Esophagus muscularis mucosa (tissue), 4 donors: ENCODE measurements at regions not wholly inside any gene's neighbourhood (a gene's known extent, or its start where the extent isn't known, plus 50 kb on each side); places are given as distances from the start of the nearest gene placed in this dataset.
"Not testable (repeated sequence)": the region's sequence is repeated elsewhere in the genome, so short reads cannot be mapped to it uniquely, and the experiment has no call there.

ENCODE experiments used
- DNase-seq: peaks from one replicate; pipeline ENCODE4 v3.0.0-alpha.2; 2017; ENCODE audit errors: extremely low spot score
- H3K27ac ChIP-seq, 4 donors: fragments of 200-600 bp; sonication (generic); replicated peaks in 1 of 4; 1 replicate in 3 of 4; 2 replicates in 1 of 4; pipeline ENCODE4 v1.5.1; 2016 to 2019; ENCODE audit warnings: mild to moderate bottlenecking in 1 of 4
- H3K27me3 ChIP-seq, 4 donors: fragments of 200-600 bp; sonication (generic); one replicate each; pipeline versions ENCODE4 v1.5.1 to v1.6.0; 2016 to 2019
- H3K36me3 ChIP-seq, 4 donors: fragments of 200-600 bp; sonication (generic); one replicate each; pipeline ENCODE4 v1.5.1; 2016 to 2019
- H3K4me1 ChIP-seq, 4 donors: fragments of 200-600 bp; sonication (generic); one replicate each; pipeline ENCODE4 v1.5.1; 2016 to 2019
- H3K4me3 ChIP-seq, 4 donors: fragments of 200-600 bp; sonication (generic); 1 replicate in 2 of 4; 2 replicates in 2 of 4; pipeline ENCODE4 v1.5.1; 2016 to 2019; ENCODE audit warnings: mild to moderate bottlenecking in 4 of 4, moderate library complexity in 1 of 4
- H3K9me3 ChIP-seq, 4 donors: fragments of 200-600 bp; sonication (generic); 1 replicate in 3 of 4; 2 replicates in 1 of 4; pipeline ENCODE4 v1.5.1; 2016 to 2019
- CTCF ChIP-seq, 3 experiments: fragments of 200-600 bp in 2 of 3; fragments of 450-650 bp in 1 of 3; sonication (generic) in 2 of 3; IDR thresholded peaks; one replicate each; pipeline ENCODE4 v1.5.1; 2017 to 2019; ENCODE audit warnings: antibody characterized with exemption in 3 of 3, mild to moderate bottlenecking in 2 of 3, moderate library complexity in 1 of 3
- EP300 ChIP-seq: sonication (generic); formaldehyde crosslinking; IDR thresholded peaks from one replicate; pipeline ENCODE4 v1.6.1; 2017; ENCODE audit warnings: antibody characterized with exemption
- POLR2A ChIP-seq: fragments of 450-650 bp; IDR thresholded peaks from one replicate; pipeline ENCODE4 v1.6.1; 2017; ENCODE audit warnings: antibody characterized with exemption, moderate library complexity, mild to moderate bottlenecking, low read depth
- POLR2AphosphoS5 ChIP-seq, 2 donors: sonication (generic); formaldehyde crosslinking; IDR thresholded peaks; one replicate each; pipeline ENCODE4 v1.6.1; 2017; ENCODE audit warnings: antibody characterized with exemption in 2 of 2
- WGBS: methylation state at CpG from one replicate; pipeline ENCODE4 v1.1.5; 2018; 5-methylcytosine and 5-hydroxymethylcytosine counted together
- intact Hi-C: fragments of 100-400 bp; cut with DNase I; formaldehyde crosslinking; loops from one replicate; pipeline ENCODE4 v1.15.1; 2023

DNA sequence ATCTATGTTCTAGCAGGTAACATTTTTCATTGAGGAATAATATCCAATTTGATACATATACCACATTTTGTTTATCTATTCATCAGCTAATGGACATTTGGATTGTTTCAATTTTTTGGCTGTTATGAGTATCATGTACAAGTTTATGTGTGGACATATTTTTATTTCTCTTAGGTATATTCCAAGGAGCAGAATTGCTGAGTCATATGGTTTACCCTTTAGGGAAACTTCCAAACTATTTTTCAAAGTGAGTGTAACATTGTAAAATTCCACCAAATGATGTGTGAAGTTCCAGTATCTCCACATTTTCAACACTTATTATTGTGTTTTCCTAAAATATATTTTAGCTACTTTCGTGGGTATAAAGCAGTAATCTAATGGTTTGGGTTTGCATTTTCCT lies 1789.9 kb downstream of the MRPL39 start:
- Histone ChIP-seq H3K4me1 (no peaks in the 10 kb centered on the region), H3K36me3 (no peaks in the 10 kb centered on the region), H3K27ac (no peak overlapping the region), H3K27me3 (no peaks in the 10 kb centered on the region), H3K9me3 (no peaks in the 10 kb centered on the region), H3K4me3 (no peak overlapping the region)
- TF ChIP-seq CTCF (IDR thresholded peaks at IDR 0.05) = no peak
- TF ChIP-seq POLR2A = no peak
- no peak for TF ChIP-seq EP300
- no peak for TF ChIP-seq POLR2AphosphoS5 (IDR thresholded peaks at IDR 0.05)
- WGBS = 70% methylated on average over 1 of the region's 1 CpG
- intact Hi-C loops = no loop called here
- no peak for DNase-seq

DNA sequence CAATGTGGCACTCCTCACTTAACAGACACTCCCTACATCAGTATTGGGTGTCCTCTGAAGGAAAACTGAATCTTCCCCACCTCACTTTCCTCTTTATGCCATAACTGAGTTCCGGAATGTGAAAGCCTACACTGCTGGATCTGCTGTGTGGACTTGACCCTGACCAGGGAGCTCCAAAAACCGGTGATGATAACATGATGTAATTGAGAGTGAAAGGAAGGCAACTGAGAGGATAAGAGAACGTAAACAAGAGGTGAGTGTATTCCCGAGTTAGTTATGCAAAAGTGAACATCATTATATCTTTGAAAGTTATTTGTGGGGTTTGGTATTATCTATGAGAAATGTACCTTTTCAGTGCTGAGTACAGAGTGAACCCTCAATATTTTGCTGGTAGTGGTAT lies 1794.8 kb downstream of the MRPL39 start:
- H3K9me3 ChIP-seq = no peaks in the 10 kb centered on the region
- TF ChIP-seq POLR2A (no peak), POLR2AphosphoS5 (IDR thresholded peaks at IDR 0.05) (no peak), CTCF (IDR thresholded peaks at IDR 0.05) (no peak), EP300 (no peak)
- H3K27ac ChIP-seq = no peak overlapping the region
- H3K36me3 ChIP-seq = no peaks in the 10 kb centered on the region
- no peaks in the 10 kb centered on the region for H3K27me3 ChIP-seq
- H3K4me1 ChIP-seq = no peaks in the 10 kb centered on the region
- DNase-seq = no peak
- WGBS = 77% methylated on average over 4 of the region's 4 CpGs
- H3K4me3 ChIP-seq = no peak overlapping the region
- intact Hi-C loops = no loop called here

DNA sequence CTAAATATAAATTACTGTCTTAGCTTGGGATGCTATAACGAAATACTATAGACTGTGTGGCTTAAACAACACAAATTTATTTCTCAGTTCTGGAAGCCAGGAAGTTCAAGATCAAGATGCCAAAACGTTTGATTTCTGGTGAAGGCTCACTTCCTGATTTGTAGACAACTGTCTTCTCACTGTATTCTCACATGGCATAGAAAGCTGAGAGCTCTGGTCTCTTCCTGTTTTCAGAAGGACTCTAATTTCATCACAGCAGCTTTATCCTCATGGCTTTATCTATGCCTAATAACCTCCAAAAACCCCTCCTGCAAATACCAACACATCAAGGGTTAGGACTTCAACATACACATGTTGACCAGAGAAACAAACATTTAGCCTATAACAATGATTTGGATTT lies 1795.5 kb downstream of the MRPL39 start:
- intact Hi-C loops = no loop called here
- Histone ChIP-seq H3K36me3 (no peaks in the 10 kb centered on the region), H3K4me3 (no peak overlapping the region), H3K9me3 (no peaks in the 10 kb centered on the region), H3K4me1 (no peaks in the 10 kb centered on the region), H3K27me3 (no peaks in the 10 kb centered on the region), H3K27ac (no peak overlapping the region)
- WGBS = 38% methylated on average over 2 of the region's 2 CpGs
- no peak for DNase-seq
- TF ChIP-seq CTCF (IDR thresholded peaks at IDR 0.05) (no peak), EP300 (no peak), POLR2AphosphoS5 (IDR thresholded peaks at IDR 0.05) (no peak), POLR2A (no peak)

GRCh38 chr21:23809573-23809972 lies 1797.7 kb downstream of the MRPL39 start:
- intact Hi-C loops = no loop called here
- 85% methylated on average over 2 of the region's 2 CpGs for whole genome bisulfite sequencing

DNA sequence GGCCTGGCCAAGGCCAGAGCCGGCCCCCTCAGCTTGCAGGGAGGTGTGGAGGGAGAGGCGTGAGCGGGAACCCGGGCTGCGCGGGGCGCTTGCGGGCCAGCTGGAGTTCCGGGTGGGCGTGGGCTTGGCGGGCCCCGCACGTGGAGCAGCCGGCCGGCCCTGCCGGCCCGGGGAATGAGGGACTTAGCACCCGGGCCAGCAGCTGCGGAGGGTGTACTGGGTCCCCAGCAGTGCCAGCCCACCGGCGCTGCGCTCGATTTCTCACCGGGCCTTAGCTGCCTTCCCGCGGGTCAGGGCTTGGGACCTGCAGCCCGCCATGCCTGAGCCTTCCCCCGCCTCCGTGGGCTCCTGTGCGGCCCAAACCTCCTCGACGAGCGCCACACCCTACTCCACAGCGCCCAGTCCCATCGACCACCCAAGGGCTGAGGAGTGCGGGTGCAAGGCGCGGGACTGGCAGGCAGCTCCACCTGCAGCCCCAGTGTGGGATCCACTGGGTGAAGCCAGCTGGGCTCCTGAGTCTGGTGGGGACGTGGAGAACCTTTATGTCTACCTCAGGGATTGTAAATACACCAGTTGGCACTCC lies 1800.2 kb downstream of the MRPL39 start:
- WGBS = 92% methylated on average over 17 of the region's 39 CpGs
- H3K36me3 ChIP-seq, intact Hi-C loops, H3K27me3 ChIP-seq, DNase-seq, H3K4me3 ChIP-seq, H3K27ac ChIP-seq, H3K4me1 ChIP-seq, H3K9me3 ChIP-seq: not testable (repeated sequence)

More at GRCh38 chr21:23809573-23809972, 1797.7 kb downstream of the MRPL39 start:
- H3K36me3 ChIP-seq = no peaks in the 10 kb centered on the region
- H3K27me3 ChIP-seq = no peaks in the 10 kb centered on the region
- no peaks in the 10 kb centered on the region for H3K9me3 ChIP-seq
- no peak overlapping the region for H3K27ac ChIP-seq
- no peak overlapping the region for H3K4me3 ChIP-seq
- H3K4me1 ChIP-seq = no peaks in the 10 kb centered on the region
- TF ChIP-seq POLR2A (no peak), EP300 (no peak), POLR2AphosphoS5 (IDR thresholded peaks at IDR 0.05) (no peak), CTCF (IDR thresholded peaks at IDR 0.05) (no peak)
- DNase-seq = no peak
